HG02798 (cell line): ENCODE measurements at regions not wholly inside any gene's neighbourhood (a gene's known extent, or its start where the extent isn't known, plus 50 kb on each side); places are given as distances from the start of the nearest gene placed in this dataset.

Source experiments
- ATAC-seq: cut with Tn5 transposase; IDR thresholded peaks from one replicate; pipeline ENCODE4 v1.9.1; 2021; ENCODE audit warnings: mild to moderate bottlenecking; ENCODE audit not compliant: unreplicated experiment, poor library complexity

- no peak for ATAC-seq
These were observed 223.5 kb upstream of the ID4 start for GRCh38 chr6:19613678-19614077.

DNA sequence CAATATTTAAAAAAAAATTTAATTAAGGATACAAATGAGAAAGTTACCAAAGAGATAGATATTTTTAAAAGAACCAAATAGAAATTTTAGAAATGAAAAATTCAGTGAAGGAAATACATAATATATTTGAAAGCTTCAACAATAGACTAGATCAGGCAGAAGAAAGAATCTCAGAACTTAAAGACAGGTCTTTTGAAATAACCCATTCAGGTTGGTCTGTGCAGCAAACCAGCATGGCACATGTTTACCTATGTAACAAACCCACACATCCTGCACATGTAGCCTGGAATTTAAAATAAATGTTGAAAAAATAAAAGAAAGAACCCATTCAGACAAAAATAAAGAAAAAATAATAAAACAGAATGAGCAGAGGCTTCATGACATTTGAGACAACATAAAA lies 221.1 kb upstream of the ID4 start:
- ATAC-seq: no peak

- ATAC-seq: no peak
These were observed 204.9 kb upstream of the ID4 start for GRCh38 chr6:19632230-19632629.

DNA sequence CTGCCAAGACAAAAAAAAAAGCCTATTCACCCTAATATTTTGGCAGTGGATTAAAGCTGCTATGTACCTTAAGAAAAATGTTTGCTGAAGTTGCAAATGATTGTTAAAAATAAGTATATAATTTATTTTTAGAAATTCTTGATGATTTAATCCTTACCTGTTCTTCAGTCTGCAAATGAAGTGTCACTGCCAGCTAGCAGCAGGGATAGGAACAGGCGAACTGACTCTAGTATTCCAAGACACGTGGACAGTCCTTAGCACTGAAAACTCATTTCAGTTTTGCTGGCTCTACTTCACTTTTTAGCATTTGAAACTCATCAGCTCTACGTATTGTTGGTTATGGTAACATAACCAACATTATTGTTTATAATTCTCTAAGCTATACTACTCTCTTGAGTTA lies 204.4 kb upstream of the ID4 start:
- no peak for ATAC-seq

DNA sequence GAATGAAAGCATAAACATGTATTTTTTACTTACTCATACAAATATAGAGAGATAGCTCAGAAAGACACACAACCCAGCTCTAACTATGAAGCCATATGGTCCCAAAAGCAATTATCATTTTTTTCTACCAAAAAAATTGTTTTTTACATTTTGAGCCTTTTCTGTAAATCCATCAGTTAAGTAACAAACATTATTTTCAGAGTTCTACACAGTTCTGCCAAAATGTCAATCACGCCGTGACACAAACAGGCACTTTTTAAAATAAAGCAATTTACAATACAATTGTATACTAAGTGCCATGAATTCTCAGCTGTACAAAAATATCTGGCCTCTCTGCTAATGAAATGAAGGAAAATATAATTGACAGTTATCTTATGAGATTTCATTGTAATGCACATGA lies 201.4 kb upstream of the ID4 start:
- no peak for ATAC-seq

GRCh38 chr6:19637010-19637409 lies 200.2 kb upstream of the ID4 start:
- ATAC-seq: no peak

DNA sequence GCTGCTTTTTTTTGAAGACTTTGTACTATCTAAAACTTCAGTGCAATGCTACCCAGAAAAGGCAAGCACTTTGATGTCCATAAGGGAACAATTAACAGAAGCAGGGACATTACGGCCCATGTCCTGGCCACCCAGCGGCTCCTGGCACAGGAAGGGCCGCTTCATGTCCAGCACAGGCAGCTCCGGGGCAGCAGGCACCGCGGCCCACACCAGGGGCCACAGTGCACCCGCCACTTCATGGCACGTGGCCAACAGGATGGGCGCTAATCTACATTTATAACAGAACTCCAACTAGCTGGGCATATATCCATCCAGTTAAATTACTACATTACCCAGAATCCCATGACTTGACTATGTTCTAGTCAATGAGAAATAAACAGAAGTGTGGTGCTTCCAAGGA lies 198.2 kb upstream of the ID4 start:
- ATAC-seq: no peak

DNA sequence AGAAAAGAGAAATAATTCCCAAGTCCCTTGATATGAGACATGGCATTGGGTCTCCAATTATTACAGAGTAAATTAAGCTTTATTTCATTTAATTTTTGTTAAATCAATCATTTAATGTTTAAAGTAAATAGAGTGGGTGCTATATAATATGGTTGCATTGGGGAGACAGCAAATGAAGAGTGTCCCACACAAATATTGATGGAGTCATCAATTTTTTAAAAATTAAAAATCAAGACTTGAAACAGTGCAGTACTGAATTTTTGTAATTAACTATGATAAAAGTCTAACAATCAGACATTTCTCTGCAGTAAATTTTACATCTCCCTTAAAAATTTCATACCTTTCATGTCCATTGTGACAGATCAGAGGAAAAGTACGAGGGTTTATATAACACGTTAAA lies 193.9 kb upstream of the ID4 start:
- ATAC-seq: no peak

DNA sequence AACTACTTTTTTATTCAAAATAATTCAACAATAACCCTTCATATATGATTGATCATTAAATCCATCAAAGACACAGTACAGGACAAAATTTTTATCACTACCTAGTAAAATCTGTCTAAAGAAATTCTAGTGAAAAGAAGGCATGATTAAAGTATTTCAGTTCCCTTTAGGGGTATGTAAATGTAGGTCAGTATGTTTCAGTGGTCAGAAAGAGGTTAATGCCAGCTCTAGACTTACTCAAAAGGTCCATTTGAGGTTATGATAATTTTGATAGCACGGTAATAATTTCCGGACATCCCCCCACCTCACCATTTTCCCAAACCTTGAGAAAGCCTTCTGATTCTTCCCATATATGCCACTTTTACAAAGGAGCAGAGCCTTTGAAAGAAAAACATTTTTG lies 193.5 kb upstream of the ID4 start:
- no peak for ATAC-seq

GRCh38 chr6:19655744-19656143 lies 181.4 kb upstream of the ID4 start:
- no peak for ATAC-seq

- ATAC-seq: no peak
These were observed 176.9 kb upstream of the ID4 start for GRCh38 chr6:19660123-19660910.

DNA sequence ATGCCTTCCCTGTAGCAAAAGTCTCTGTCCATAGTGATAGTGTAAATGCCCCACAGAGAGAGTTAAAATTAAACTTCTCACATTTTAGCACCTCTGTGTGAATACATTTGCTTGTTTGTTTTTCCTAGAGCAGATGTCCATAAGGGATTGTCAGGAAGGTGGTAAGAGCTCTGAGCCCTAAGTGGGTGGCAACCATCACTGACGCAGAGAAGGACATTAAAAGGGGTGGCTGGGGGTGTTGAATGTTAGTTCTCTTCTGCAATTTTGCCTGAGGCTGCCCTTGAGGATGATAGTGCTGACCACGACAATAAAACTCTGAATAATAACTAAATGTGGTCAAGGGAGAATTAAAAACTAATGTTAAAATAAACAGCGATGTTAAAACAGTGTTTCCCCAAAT lies 174.3 kb upstream of the ID4 start:
- ATAC-seq: no peak

GRCh38 chr6:19663479-19663878 lies 173.7 kb upstream of the ID4 start:
- no peak for ATAC-seq

DNA sequence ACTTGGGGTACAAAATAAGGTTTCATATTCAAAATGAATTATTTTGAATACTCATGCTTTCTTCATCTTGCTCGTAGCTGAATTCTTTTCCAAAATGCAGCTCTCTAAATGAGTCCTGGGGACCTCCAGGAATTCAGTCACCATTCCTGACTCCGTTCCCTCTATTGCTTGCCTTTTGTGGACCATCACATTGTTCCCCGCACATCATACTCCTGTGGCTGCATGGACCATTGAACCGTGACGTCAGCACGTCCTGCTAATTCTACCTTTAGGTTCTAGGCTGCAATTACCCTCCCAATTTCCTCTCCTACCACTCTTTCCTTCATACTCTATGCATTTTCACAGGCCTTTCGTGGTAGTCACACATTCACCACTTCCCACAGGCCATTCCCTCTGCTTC lies 173.1 kb upstream of the ID4 start:
- ATAC-seq: no peak

DNA sequence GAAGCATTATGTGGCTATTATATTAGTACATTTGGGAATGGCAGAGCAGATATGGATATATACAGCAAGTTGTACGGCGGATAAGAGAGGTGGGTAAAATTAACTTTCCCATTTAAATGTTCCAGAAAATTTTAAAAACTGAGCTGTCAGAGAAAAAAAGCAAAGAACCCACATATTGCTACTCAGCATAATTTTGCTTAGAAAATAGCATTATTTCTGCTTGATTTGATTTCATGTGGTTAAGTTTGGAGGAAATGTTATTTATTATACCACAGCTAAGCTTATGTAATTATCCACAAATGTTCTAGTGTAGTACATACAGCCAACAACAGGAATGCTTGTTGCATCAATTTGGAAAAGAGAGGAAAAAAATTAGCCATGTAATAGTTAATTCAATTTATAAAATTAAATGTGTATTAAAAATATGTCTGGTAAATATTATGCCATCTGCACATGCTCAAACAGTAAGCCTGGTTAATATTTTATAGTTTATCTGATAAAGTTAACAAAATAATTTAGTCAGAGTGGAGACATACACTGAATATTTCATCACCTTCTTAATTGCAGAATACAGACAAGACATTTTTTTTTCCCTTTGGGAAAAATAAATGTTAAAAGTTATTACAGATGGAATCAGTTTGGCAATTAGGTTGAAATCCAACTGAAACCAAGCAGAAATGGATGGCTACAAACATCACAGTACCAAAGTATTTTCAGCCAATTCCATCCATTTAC lies 172.1 kb upstream of the ID4 start:
- no peak for ATAC-seq

- no peak for ATAC-seq
These were observed 171.6 kb upstream of the ID4 start for GRCh38 chr6:19665613-19665909.

- ATAC-seq: no peak
These were observed 168.5 kb upstream of the ID4 start for GRCh38 chr6:19668710-19669109.

GRCh38 chr6:19669206-19669605 lies 168.0 kb upstream of the ID4 start:
- ATAC-seq: no peak

DNA sequence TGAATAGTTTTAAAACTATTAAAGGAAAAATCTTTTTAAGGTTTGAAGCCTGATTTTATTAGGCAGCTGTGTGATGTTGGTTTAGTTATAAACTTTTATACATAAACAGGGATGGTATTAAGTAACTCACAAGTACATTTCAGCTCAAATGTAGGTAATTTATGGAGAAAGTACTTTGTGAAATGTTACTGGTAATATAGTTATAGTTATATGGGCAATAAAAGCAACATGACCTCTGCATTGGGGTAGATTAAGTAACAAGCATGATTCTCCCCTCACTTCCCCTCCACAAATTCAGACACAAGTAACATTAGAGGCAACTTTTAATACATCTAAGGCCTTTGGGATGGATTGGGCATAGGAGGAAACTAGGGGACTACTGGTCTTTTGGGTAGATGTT lies 154.3 kb upstream of the ID4 start:
- ATAC-seq: no peak

- no peak for ATAC-seq
These were observed 146.7 kb upstream of the ID4 start for GRCh38 chr6:19690325-19691075.

- ATAC-seq: no peak
These were observed 145.6 kb upstream of the ID4 start for GRCh38 chr6:19691465-19692167.
